Putamen (tissue), 1 donor: ENCODE measurements at regions not wholly inside any gene's neighbourhood (a gene's known extent, or its start where the extent isn't known, plus 50 kb on each side); places are given as distances from the start of the nearest gene placed in this dataset.

Experiments used
- DNase-seq: peaks from one replicate; pipeline ENCODE4 v3.0.0-alpha.2; 2016; ENCODE audit warnings: low spot score

DNA sequence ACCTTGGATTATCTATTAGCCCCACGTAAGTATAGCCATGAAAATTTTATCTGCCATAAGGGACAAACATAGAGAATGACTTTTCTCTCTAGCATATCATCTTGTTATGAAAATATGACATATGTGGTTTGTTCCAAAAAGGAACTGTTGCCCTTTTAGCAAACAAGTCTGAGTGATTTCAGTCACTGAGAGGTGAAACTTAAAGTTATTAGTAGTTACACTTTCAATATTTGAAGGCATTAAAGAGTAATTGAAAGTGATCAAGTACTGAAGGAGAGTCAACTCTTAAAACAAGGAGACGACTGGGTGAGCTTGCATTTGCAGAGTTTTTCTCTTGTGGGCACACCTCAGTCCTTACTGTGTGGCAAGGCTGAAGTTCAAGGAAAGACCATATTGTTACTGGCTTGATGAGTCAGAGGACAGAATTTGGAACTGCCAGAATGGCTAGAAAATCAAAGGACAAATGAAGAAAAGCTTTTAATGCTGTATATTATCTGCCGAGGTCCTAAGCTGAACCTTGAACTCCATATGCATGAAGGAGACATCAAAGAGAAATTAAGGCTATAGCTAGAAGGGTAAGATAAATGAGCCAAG, 205.1 kb upstream of the EMCN start:
- DNase-seq, result no peak

DNA sequence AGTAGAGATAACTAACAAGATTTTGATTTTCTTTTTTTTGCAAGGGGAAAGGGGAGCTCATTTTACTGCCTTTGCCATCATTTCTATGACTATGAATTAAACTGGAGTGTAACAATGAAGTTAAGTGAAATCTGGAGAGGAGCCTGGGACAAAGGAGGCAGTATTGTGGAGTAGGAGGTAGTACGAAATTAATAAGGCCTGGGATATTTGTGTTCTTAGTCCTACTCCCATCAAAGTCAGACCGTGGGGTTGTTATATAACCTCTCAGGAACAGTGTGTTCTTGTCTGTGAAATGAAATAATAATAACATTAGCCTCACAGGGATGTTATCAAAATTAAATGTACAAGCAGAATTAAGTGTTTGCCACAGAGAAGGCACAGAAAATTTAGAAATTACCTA, 204.3 kb upstream of the EMCN start:
- DNase-seq, result no peak

DNA sequence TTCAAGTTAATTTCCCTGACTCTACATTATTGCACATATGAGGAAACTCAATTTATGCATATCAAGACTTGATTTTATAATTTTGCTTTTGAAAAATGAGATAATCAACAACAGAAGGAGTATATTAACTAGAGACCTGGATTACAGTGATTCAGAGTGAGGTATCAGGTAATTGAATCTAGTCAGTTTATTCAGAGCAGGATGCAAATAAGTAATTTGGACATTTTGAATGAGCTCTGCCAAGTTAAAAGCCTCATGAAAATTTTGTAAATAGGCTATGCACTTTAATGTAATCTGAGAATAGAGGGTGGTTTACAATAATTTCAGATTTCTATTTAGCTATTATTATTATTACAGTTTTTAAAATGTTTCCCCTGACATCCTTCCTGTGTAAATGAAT, 203.7 kb upstream of the EMCN start:
- no peak for DNase-seq

DNA sequence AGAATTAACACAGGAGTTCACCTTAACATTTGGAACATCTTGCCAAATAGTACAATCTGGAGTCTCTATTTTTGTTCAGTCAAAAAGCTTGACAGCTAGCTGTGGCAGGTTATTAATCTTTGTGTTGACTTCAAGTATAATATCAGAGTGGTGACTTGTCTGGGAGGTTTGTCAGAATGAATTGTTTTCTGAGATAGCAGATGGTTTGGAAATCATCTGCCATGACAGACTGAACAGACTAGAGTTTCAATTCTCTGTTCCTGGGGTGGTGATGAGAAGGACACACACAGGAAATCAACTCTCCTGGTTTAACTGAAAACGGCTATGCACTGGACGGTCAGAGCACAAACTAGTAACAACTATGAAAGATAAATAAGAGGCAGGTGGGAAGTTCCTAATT, 203.3 kb upstream of the EMCN start:
- DNase-seq, result peak; percentile 50

- no peak for DNase-seq
Observed at GRCh38 chr4:100716416-100716815, 198.6 kb upstream of the EMCN start.

DNA sequence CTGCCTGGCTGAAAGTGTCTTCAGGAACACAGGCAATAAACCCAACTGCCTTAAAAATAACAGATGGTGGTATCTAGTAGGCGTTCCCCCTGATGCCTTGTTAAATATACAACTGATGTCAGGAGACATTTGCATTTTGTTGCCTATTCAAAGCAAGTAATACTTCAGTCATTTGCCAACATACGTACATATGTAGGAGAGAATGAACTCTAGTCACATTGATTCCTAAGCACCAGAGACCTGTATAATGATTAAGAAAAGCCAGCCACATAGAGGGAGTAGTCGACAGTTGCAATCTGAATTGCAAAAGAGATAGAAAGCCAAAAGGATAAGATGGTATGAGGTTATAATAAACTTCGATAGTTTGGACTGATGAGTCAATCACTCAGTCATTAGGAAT, 191.0 kb upstream of the EMCN start:
- no peak for DNase-seq

- DNase-seq, result no peak
Observed at GRCh38 chr4:100707786-100708185, 190.0 kb upstream of the EMCN start.

DNA sequence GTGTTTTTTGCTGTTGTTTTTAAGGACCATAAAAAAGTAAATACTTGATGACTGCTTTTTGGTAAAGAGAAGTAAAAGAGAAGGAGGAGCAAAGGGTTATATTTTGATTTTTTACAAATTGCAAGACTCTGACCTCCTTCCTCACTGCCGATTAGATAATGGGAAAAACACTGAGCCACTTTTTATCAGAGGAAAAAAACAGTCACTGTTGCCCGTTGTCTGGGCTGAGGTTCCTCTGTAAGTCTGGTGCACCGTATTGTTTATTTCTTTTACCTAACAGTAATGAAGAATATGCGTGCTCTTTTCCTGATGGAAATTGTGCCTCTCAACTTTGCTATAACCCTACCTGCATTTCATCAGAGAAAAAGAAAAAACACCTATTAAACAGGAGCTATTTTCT, 178.7 kb upstream of the EMCN start:
- no peak for DNase-seq

DNA sequence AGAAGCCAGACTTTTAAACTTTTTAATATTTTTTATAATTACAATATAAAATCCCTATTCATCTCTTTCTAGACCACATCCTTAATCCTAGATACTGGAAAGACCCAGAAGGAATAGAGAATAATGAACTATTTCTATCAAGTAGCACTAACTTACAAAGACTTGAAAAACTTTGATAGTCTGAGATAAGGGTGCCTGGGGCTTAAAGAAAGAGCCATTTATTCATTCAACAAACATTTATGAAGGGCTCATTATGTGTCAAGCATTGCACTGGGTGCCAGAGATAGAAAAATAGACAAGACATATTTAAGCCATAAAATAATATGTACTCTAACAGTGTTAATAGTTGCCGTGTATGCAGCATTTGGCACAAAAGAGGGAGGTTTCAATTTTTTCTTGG, 178.0 kb upstream of the EMCN start:
- no peak for DNase-seq

DNA sequence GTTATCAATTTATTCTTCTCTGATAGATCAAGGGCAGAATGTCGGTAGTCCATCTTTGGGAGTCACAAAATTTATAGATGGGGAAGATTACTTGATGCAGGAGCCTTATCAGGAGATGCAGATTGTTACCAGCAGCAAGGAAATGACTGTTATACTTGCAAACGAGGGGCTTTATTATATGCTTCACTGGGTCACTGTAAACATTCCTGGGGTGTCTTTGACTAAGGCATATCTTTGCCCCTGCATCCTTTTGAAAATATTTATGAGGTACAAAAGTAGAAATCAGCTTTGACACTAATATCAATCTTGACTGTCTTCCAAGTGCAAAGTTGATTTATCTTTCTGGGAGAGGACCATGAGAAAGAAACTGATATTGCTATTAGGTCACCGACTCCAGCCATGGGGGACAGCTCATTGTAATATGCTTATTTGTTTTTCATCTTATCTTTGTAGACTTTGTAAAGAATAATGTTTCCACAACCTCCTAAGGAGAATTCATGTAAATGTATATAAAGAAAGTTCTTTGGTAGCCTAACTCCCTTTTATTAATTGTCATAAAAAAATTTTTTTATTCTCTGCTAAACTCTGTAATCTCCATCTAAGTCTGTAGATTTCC, 177.3 kb upstream of the EMCN start:
- DNase-seq, result no peak

DNA sequence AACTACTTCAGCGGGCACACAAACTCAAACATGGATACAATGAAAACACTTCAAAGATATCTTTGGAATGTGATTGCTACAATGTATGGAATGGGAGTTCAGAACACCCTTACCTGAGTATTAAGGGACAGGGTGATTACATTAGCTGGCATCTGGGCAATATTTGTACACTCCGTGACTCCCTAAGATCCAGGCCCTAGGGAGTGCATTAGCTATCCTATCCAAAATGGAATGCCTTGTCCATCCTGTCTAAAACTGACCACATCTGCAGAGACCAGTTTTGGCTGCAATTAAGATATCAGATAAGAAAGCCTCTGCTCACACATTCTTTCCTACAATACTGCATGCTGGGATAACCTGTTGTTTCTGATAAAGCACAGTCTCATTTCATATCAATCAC, 176.6 kb upstream of the EMCN start:
- DNase-seq, result no peak

- no peak for DNase-seq
Observed at GRCh38 chr4:100690812-100691211, 173.0 kb upstream of the EMCN start.

- DNase-seq, result no peak
Observed at GRCh38 chr4:100688368-100688767, 170.5 kb upstream of the EMCN start.

DNA sequence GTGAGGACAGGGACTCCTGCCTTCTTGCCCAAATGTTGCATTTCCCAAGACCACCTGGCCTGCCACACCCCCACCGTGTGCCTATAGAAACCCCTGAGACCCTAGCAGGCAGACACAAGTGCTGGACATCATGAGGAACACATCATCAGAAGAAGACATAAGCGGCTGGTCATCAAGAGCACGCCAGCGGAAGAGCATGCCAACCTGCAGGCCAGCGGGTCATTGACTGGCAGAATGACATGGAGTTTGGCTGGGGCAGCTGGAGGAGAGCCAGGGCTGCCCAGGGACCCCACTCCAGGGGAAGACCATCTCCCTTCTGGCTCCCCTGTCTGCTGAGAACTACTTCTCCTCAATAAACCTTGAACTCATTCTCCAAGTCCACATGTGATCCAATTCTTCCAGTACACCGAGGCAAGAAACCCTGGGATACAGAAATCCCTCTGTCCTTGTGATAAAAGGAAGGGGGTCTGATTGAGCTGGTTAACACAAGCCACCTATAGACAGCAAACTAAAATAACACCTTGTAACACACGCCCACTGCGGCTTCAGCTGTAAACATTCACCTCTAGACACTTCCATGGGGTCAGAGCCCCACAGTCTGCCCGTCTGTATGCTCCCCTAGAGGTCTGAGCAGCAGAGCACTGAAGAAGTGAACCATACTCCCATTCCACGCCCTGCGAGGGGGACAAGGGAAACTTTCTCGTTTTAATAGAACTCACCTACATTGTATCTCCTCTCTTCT, 164.8 kb upstream of the EMCN start:
- no peak for DNase-seq

- no peak for DNase-seq
Observed at GRCh38 chr4:100681289-100681688, 163.5 kb upstream of the EMCN start.

GRCh38 chr4:100679926-100680325, 162.1 kb upstream of the EMCN start:
- no peak for DNase-seq

GRCh38 chr4:100674976-100675375, 157.2 kb upstream of the EMCN start:
- DNase-seq, result peak; percentile 50

DNA sequence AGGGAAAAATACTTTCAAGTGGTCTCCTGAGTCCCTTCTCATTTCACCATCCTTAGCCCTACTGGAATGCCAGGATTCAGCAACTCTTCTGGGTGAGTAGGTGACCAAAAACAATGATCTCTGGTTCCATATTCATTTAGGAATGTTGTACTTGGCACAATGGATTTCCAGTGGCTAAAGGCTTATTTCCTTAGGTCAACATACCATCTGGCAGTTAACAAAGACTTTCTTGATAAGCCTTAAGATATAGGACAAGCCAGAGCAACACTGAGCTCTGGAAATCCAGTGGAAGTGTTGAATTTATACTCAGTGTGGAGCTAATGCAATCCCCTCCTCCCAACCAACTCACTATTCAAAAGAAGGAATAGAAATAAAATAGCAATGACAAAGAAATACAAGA, 139.4 kb upstream of the EMCN start:
- DNase-seq, result no peak

- no peak for DNase-seq
Observed at GRCh38 chr4:100651499-100652175, 133.8 kb upstream of the EMCN start.

DNA sequence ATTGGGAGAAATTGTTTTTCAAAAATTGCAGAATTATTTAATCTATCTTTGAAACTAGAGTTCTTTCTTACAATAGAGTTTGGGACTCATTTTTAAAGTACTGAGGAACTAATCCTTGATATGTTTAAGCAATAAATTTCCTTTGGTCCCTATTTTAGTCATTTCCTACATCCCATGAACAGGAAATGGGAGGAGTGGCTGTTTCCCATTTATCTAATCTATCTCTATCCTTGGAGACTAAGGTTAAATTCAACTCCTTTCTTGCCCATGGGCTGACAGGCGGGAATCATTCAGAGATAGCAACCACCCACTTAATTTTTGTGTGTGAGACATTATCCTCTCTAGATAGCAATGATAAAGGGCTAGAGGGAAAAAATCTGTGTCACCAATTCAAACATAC, 131.6 kb upstream of the EMCN start:
- peak; percentile 13 for DNase-seq

DNA sequence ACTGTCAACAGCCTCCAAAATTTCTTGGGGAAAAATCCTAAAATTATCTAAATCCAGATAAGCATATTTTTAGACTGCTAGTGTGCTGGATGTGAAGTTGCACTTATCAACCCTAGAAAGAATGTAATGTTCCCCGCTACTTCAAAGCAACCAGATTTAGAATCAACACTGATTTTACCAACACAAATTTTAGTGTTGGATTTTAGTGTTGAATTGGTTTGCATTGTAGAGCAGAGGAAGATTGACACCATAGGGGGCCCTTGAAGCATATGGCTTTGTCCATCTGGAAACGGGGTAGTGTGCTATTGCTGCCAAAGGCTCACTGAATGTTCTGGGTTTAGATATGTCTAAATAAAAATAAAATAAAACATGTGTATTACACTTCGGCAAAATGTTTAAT, 126.3 kb upstream of the EMCN start:
- no peak for DNase-seq

- DNase-seq, result no peak
Observed at GRCh38 chr4:100641336-100641735, 123.5 kb upstream of the EMCN start.

DNA sequence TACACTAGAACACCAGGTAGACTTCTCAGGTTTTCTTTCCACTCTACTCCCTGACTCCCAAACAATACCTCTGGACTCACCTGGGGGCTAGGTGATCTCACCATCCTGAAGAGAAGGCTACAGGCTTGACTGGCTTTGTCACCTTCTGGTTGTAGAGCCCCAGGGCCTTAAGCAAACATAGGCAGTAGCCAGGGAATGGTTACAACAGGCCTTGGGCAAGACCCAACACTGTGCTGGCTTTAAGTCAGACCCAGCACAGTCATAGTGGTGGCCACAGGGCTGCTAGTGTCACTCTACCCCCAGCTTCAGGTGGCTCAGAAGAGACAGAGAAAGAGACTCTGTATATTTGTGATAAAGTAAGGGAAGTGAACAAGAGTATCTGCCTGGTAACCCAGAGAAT, 118.1 kb upstream of the EMCN start:
- DNase-seq, result no peak
